HFF-Myc (cell line): ENCODE measurements at regions not wholly inside any gene's neighbourhood (a gene's known extent, or its start where the extent isn't known, plus 50 kb on each side); places are given as distances from the start of the nearest gene placed in this dataset.

ENCODE experiments used
- DNase-seq: peaks from one replicate; pipeline ENCODE4 v3.0.0-alpha.2; 2011; ENCODE audit warnings: low read depth; ENCODE audit errors: extremely low read depth
- H3K4me3 ChIP-seq: replicated peaks from 2 replicates; pipeline ENCODE4 v1.5.1; 2011; ENCODE audit warnings: low read depth, mild to moderate bottlenecking, control low read depth, low read length
- CTCF ChIP-seq: IDR thresholded peaks from 2 replicates; pipeline ENCODE4 v1.5.1; 2012; ENCODE audit warnings: mild to moderate bottlenecking, low read depth, low read length, control low read depth; ENCODE audit errors: missing control alignments

- no peak for TF ChIP-seq CTCF
- H3K4me3 ChIP-seq = no peak overlapping the region
- DNase-seq = no peak
Observed at GRCh38 chr5:30041291-30041690, 1152.2 kb upstream of the CDH6 start.

DNA sequence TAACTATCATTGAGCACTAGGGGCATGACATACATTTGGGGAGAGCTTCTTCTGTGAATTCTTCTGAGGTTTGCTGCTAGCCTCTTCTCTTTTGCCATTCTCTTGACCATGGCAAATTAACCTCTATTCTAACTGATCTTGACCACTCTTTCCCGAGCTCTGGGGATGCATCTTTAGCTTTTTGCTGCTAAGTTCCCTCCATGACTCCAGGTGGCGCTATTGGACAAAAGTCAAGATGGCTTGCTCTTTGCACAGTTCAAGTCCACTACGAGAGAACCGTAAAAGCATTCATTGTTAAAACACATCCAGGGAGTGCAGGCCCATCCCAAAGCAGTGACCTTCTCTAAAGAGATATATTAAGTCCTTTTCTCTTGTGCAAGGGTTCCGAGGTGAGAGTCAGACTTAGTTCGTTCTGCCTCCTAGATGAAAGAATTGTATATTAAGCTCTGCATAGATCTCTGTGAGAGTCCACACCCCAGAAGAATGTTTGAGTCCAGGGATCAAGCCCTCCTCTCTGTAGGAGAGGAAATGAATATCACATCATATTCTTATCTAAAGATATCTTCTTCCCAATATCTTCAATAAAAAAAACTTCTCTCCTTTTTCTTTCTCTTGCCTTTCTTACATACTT, 1152.9 kb upstream of the CDH6 start:
- DNase-seq = no peak
- H3K4me3 ChIP-seq = no peak overlapping the region
- peak; percentile 42 for TF ChIP-seq CTCF

DNA sequence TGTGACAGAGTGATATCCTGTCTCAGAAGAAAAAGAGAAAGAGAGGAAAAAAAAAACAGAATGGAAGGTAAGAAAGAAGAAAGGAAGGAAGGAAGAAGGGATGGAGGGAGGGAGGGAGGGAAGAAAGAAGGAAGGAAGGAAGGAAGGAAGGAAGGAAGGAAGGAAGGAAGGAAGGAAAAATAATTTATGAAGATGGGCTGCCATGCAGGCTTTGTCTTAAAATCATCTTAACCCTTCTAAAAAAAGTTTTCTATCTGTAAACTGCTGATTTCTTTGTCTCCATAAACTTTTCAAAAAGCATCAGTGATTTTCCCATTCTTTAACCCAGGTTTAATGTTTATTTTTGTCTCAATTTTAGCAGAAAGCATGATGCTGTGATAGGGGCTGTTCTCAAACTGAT, 1154.1 kb upstream of the CDH6 start:
- no peak for TF ChIP-seq CTCF
- no peak overlapping the region for H3K4me3 ChIP-seq
- DNase-seq = no peak

DNA sequence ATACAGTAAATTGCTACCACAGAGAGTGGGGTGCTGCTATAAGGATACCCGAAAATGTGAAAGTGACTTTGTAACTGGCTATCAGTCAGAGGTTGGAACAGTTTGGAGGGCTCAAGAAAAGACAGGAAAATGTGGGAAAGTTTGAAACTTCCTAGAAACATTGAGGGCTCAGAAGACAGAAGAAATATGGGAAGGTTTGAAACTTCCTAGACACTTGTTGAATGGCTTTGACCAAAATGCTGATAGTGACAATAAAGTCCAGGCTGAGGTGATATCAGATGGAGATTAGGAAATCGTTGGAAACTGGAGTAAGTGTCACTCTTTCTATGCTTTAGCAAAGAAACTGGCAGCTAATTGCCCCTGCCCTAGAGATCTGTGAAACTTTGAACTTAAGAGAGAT, 1158.6 kb upstream of the CDH6 start:
- DNase-seq = no peak
- H3K4me3 ChIP-seq = no peak overlapping the region
- no peak for TF ChIP-seq CTCF

- no peak for TF ChIP-seq CTCF
- H3K4me3 ChIP-seq = no peak overlapping the region
- DNase-seq = no peak
Observed at GRCh38 chr5:30030101-30030500, 1163.4 kb upstream of the CDH6 start.

DNA sequence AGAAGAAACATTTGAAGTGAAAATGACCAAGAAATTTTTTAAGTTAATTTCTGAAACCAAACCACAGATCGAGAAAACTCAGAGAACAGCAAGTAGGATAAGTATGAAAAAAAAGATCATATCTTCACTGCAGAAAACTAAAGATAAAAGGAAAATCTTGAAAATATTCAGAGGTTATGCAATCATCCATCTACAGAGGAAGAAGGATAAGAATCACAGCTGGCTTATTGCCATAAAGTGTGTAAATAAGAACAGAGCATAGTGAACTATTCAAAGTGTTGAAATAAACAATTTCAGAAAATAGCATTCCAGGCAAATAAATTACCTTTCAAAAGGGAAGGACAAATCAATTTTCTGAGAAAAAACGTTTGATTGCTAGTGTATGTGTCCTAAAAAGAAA, 1191.7 kb upstream of the CDH6 start:
- no peak for TF ChIP-seq CTCF
- no peak overlapping the region for H3K4me3 ChIP-seq
- DNase-seq = no peak

DNA sequence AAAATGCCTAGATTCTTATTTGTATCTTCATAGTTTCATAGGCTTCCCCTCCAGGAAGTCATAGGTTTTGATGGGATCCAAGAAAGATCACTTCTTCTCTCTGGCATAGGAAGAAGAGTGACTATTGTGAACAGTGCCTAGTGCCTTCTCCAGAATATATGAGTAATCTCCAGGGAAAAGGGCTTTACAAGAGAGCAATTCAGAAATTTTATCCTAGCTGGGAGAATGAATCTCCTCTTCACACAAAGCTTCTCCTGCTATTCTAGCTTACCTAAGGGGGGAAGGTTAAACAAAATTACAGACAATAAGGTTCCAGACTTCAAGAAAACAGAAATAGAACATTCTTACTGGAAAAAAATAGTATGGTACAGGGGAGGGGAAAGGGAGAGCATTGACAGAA, 1193.3 kb upstream of the CDH6 start:
- H3K4me3 ChIP-seq = no peak overlapping the region
- DNase-seq = no peak
- TF ChIP-seq CTCF = no peak
